ENCODE measurements at regions not wholly inside any gene's neighbourhood (a gene's known extent, or its start where the extent isn't known, plus 50 kb on each side); places are given as distances from the start of the nearest gene placed in this dataset.

GRCh38 chr14:27605282-27605681 is 1007.4 kb upstream of the NOVA1 start:
- ChIA-PET CTCF (no interaction called here), POLR2A (ENCODE audit: unreplicated experiment) (no interaction called here)
- no peaks in the 10 kb centered on the region for H3K79me1 ChIP-seq (ENCODE audit: low read depth in 1 of 2, low read length in 2 of 2)
- no peaks in the 10 kb centered on the region for H3K4me1 ChIP-seq (ENCODE audit: control insufficient read depth, insufficient read depth, low read length)
- H2BK120ac ChIP-seq (ENCODE audit: low read depth, low read length): no peak overlapping the region
- no CpG with 5 or more reads among the region's 3 CpGs for WGBS, 2 experiments (ENCODE audit: extremely low coverage in 2 of 2, insufficient read length in 1 of 2)
- no TSS peak for BruUV-seq (replicated peaks)
- no peak overlapping the region for H3K4me3 ChIP-seq (ENCODE audit: insufficient read depth, low read depth, low read length)
- H3K18ac ChIP-seq (ENCODE audit: low read depth, low read length): no peak overlapping the region
- intact Hi-C loops (cut with micrococcal nuclease): no loop called here
- no peak overlapping the region for H2BK20ac ChIP-seq (ENCODE audit: low read depth, low read length)
- H2AFZ ChIP-seq (replicated peaks; ENCODE audit: low read length, poor library complexity): no peak overlapping the region
- H3K27me3 ChIP-seq (ENCODE audit: control insufficient read depth, insufficient read depth, low read length): no peaks in the 10 kb centered on the region
- no peak overlapping the region for H3K4ac ChIP-seq (ENCODE audit: low read depth, low read length)
- no peak overlapping the region for H4K91ac ChIP-seq (ENCODE audit: insufficient read depth, low read depth, low read length)
- DNase-seq (no peak), ATAC-seq (ENCODE audit: low read depth) (no peak)
- in situ Hi-C loops (cut with MboI; ENCODE audit: low sequenced_read_pairs): no loop called here
- H3K27ac ChIP-seq (ENCODE audit: insufficient read depth, low read length): no peak overlapping the region
- H4K8ac ChIP-seq (ENCODE audit: low read depth in 2 of 2, low read length in 2 of 2): no peak overlapping the region
- H3K23ac ChIP-seq (ENCODE audit: low read depth, low read length): no peak overlapping the region
- H2BK5ac ChIP-seq (ENCODE audit: low read depth, low read length, poor library complexity, severe bottlenecking): no peak overlapping the region
- no peak overlapping the region for H3K56ac ChIP-seq (ENCODE audit: extremely low read depth, insufficient read depth, low read length)
- no peak for TF ChIP-seq CHD1 (IDR thresholded peaks at IDR 0.05; ENCODE audit: low read depth, low read length)
- TF ChIP-seq BHLHE40 (IDR thresholded peaks at IDR 0.05; ENCODE audit: low read depth, low read length): no peak
- no peak for TF ChIP-seq CEBPB (IDR thresholded peaks at IDR 0.05; ENCODE audit: low read depth, low read length)
- no peak for TF ChIP-seq FOS (IDR thresholded peaks at IDR 0.05; ENCODE audit: low read depth, low read length)
- no peak for TF ChIP-seq RFX5 (IDR thresholded peaks at IDR 0.05; ENCODE audit: low read depth, low read length)
- TF ChIP-seq RCOR1 (IDR thresholded peaks at IDR 0.05; ENCODE audit: insufficient replicate concordance, low read length): no peak
- no peak overlapping the region for H4K5ac ChIP-seq (ENCODE audit: low read depth, low read length)
- no peaks in the 10 kb centered on the region for H3K36me3 ChIP-seq (ENCODE audit: control insufficient read depth, insufficient read depth, low read length)
- no peak overlapping the region for H2BK15ac ChIP-seq (ENCODE audit: low read depth, low read length)
- no peak overlapping the region for H2AK9ac ChIP-seq (replicated peaks; ENCODE audit: low read depth, low read length, poor library complexity)
- no peaks in the 10 kb centered on the region for H3K9me1 ChIP-seq (ENCODE audit: insufficient read depth, low read length)
- no peak overlapping the region for H2AK5ac ChIP-seq (ENCODE audit: low read depth, low read length)
- dilution Hi-C loops (cut with HindIII; ENCODE audit: low sequenced_read_pairs, unreplicated experiment): no loop called here
- H3K9ac ChIP-seq (ENCODE audit: low read depth, low read length): no peak overlapping the region
- no peak overlapping the region for H3K4me2 ChIP-seq (ENCODE audit: low read depth, low read length)
- no peaks in the 10 kb centered on the region for H4K20me1 ChIP-seq (ENCODE audit: insufficient read depth, low read length)
- H3K9me3 ChIP-seq (ENCODE audit: control insufficient read depth, insufficient read depth, low read length): peaks cover 3% of the 10 kb centered on the region; the same call in 1 of the 2 replicates
- H3K14ac ChIP-seq (replicated peaks; ENCODE audit: low read depth, low read length): no peak overlapping the region

All from IMR-90 (cell line).